NCI-H128 (cell line): ENCODE measurements at regions not wholly inside any gene's neighbourhood (a gene's known extent, or its start where the extent isn't known, plus 50 kb on each side); places are given as distances from the start of the nearest gene placed in this dataset.

Experiments
- DNase-seq: peaks from one replicate; lab custom pipeline; 2025; ENCODE audit not compliant: unreplicated experiment; lab: John Stamatoyannopoulos, UW

GRCh38 chr9:13364271-13365000 is 84.9 kb upstream of the MPDZ start:
- DNase-seq, result no peak

- no peak for DNase-seq
Observed at GRCh38 chr9:13361076-13361475, 81.6 kb upstream of the MPDZ start.

GRCh38 chr9:13360188-13360587 is 80.7 kb upstream of the MPDZ start:
- no peak for DNase-seq

GRCh38 chr9:13358128-13358527 is 78.6 kb upstream of the MPDZ start:
- DNase-seq, result no peak

GRCh38 chr9:13354733-13355132 is 75.2 kb upstream of the MPDZ start:
- DNase-seq, result no peak

- no peak for DNase-seq
Observed at GRCh38 chr9:13352451-13352979, 73.0 kb upstream of the MPDZ start.

- DNase-seq, result no peak
Observed at GRCh38 chr9:13351778-13352386, 72.4 kb upstream of the MPDZ start.

- DNase-seq, result no peak
Observed at GRCh38 chr9:13332571-13332970, 53.1 kb upstream of the MPDZ start.

GRCh38 chr9:13331320-13331719 is 51.8 kb upstream of the MPDZ start:
- DNase-seq, result no peak

GRCh38 chr9:13330396-13331004 is 51.0 kb upstream of the MPDZ start:
- no peak for DNase-seq
